Type B pancreatic cell (in vitro differentiated cells): ENCODE measurements at regions not wholly inside any gene's neighbourhood (a gene's known extent, or its start where the extent isn't known, plus 50 kb on each side); places are given as distances from the start of the nearest gene placed in this dataset.
"Not testable (repeated sequence)": the region's sequence is repeated elsewhere in the genome, so short reads cannot be mapped to it uniquely, and the experiment has no call there.

ENCODE experiments used
- DNase-seq: peaks from one replicate; pipeline ENCODE4 v3.0.0; 2021; ENCODE audit warnings: mixed read lengths; ENCODE audit not compliant: unreplicated experiment; ENCODE audit errors: extremely low spot score
- H3K27ac Mint-ChIP-seq: 2 replicates; pipeline ENCODE4 v1.8.0; 2021; ENCODE audit warnings: mild to moderate bottlenecking, mixed read lengths
- H3K27me3 Mint-ChIP-seq: 2 replicates; pipeline ENCODE4 v1.8.0; 2021; ENCODE audit warnings: mixed read lengths
- H3K36me3 Mint-ChIP-seq: 2 replicates; pipeline ENCODE4 v1.8.0; 2021; ENCODE audit warnings: mixed read lengths
- H3K4me1 Mint-ChIP-seq: one replicate; pipeline ENCODE4 v1.8.0; 2021; ENCODE audit warnings: mixed read lengths; ENCODE audit not compliant: unreplicated experiment
- H3K4me3 Mint-ChIP-seq: 2 replicates; pipeline ENCODE4 v1.8.0; 2021; ENCODE audit warnings: mild to moderate bottlenecking, mixed read lengths
- H3K9me3 Mint-ChIP-seq: 2 replicates; pipeline ENCODE4 v1.8.0; 2021; ENCODE audit warnings: mixed read lengths
- CTCF ChIP-seq: fragments of 200-600 bp; sonication (generic); conservative IDR thresholded peaks from 2 replicates; pipeline ENCODE4 v1.5.0; 2021; ENCODE audit warnings: antibody characterized with exemption, mild to moderate bottlenecking

- no peaks in the 10 kb centered on the region for H3K36me3 Mint-ChIP-seq
- H3K9me3 Mint-ChIP-seq, result peaks cover 3% of the 10 kb centered on the region
- H3K27ac Mint-ChIP-seq, result no peak overlapping the region
- TF ChIP-seq CTCF, result no peak
- peaks cover 15% of the 10 kb centered on the region for H3K27me3 Mint-ChIP-seq
- no peak overlapping the region for H3K4me3 Mint-ChIP-seq
- no peaks in the 10 kb centered on the region for H3K4me1 Mint-ChIP-seq
- DNase-seq, result no peak
These were observed 92.1 kb downstream of the ZNF467 start for GRCh38 chr7:149681274-149681673.

- Mint-ChIP-seq H3K4me3 (no peak overlapping the region), H3K27ac (no peak overlapping the region), H3K27me3 (peaks cover 14% of the 10 kb centered on the region), H3K4me1 (no peaks in the 10 kb centered on the region), H3K36me3 (no peaks in the 10 kb centered on the region), H3K9me3 (peaks cover 3% of the 10 kb centered on the region)
- no peak for DNase-seq
- TF ChIP-seq CTCF, result no peak
These were observed 92.9 kb downstream of the ZNF467 start for GRCh38 chr7:149680331-149681025.

- H3K4me1 Mint-ChIP-seq, DNase-seq, H3K36me3 Mint-ChIP-seq, H3K4me3 Mint-ChIP-seq, H3K9me3 Mint-ChIP-seq: not testable (repeated sequence)
- H3K27me3 Mint-ChIP-seq, result peaks cover 28% of the 10 kb centered on the region
- peak overlapping the region; percentile 58 for H3K27ac Mint-ChIP-seq
These were observed 98.5 kb downstream of the ZNF467 start for GRCh38 chr7:149674728-149675385.

- Mint-ChIP-seq H3K4me3 (no peak overlapping the region), H3K4me1 (no peaks in the 10 kb centered on the region), H3K36me3 (no peaks in the 10 kb centered on the region), H3K27ac (no peak overlapping the region), H3K9me3 (no peaks in the 10 kb centered on the region), H3K27me3 (peaks cover 30% of the 10 kb centered on the region)
- no peak for TF ChIP-seq CTCF
- DNase-seq, result no peak
These were observed 100.4 kb downstream of the ZNF467 start for GRCh38 chr7:149673006-149673405.

- no peak for DNase-seq
- Mint-ChIP-seq H3K27me3 (peaks cover 33% of the 10 kb centered on the region), H3K36me3 (no peaks in the 10 kb centered on the region), H3K9me3 (no peaks in the 10 kb centered on the region), H3K4me3 (no peak overlapping the region), H3K27ac (no peak overlapping the region), H3K4me1 (no peaks in the 10 kb centered on the region)
- no peak for TF ChIP-seq CTCF
These were observed 103.1 kb downstream of the ZNF467 start for GRCh38 chr7:149670288-149670687.

- H3K4me3 Mint-ChIP-seq, result no peak overlapping the region
- H3K9me3 Mint-ChIP-seq, result no peaks in the 10 kb centered on the region
- peak; percentile 55 for TF ChIP-seq CTCF
- peaks cover 29% of the 10 kb centered on the region for H3K27me3 Mint-ChIP-seq
- H3K4me1 Mint-ChIP-seq, result no peaks in the 10 kb centered on the region
- no peak overlapping the region for H3K27ac Mint-ChIP-seq
- DNase-seq, result no peak
- no peaks in the 10 kb centered on the region for H3K36me3 Mint-ChIP-seq
These were observed 104.1 kb downstream of the ZNF467 start for GRCh38 chr7:149669121-149669818.
